ENCODE measurements at regions not wholly inside any gene's neighbourhood (a gene's known extent, or its start where the extent isn't known, plus 50 kb on each side); places are given as distances from the start of the nearest gene placed in this dataset.

GRCh38 chr5:135680713-135681112, 101.9 kb upstream of the CXCL14 start:
- Histone ChIP-seq H3K36me3 (no peaks in the 10 kb centered on the region), H3K9me3 (peaks cover 15 to 34% of the 10 kb centered on the region in 2 donors), H3K27me3 (no peaks in the 10 kb centered on the region), H3K27ac (no peak overlapping the region), H3K4me3 (no peak overlapping the region), H3K4me1 (no peaks in the 10 kb centered on the region)
- no peak for DNase-seq (ENCODE audit: low spot score in 2 of 2)
- intact Hi-C loops (cut with DNase I; ENCODE audit: low total_unique reads) = no loop called here
- TF ChIP-seq POLR2AphosphoS5 (IDR thresholded peaks at IDR 0.05) (no peak), CTCF (IDR thresholded peaks at IDR 0.05) (no peak), POLR2A (IDR thresholded peaks at IDR 0.05) (no peak)

DNA sequence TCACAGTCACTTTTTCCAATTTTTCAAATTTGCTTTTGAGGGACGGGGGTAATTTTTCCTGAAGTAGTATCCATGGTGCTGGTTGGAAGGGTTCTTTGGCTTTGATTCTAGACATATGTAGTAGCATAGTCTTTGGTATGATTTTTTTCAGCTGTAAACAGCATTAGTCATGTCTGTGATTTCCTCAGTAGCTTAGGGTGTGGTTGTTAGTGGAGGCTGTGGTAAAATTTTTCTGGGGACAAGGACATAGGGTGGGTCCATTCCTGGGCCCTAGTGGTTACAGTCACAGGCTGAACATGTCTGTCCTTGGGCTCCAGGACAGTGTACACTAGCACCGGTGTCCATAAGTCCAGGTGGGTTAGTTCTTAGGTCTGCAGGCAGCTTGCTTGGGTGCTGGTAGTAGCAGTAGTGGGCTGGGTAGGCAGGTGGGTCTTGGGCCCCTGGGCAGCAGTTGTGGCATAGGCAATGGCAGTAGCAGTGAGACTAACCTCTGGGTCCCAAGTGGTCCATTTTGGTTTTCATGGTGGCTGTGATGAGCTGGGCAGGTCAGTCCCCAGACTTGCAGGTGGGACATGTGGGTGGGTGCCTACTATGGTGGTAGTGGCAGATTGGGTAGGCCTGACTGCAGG, 100.0 kb upstream of the CXCL14 start:
- Histone ChIP-seq H3K9me3 (peaks cover 15 to 46% of the 10 kb centered on the region in 2 donors), H3K4me1 (no peaks in the 10 kb centered on the region), H3K4me3 (no peak overlapping the region), H3K36me3 (no peaks in the 10 kb centered on the region), H3K27me3 (no peaks in the 10 kb centered on the region), H3K27ac (no peak overlapping the region)
- intact Hi-C loops (cut with DNase I; ENCODE audit: low total_unique reads) = no loop called here
- TF ChIP-seq CTCF (IDR thresholded peaks at IDR 0.05) = no peak
- DNase-seq (ENCODE audit: low spot score in 2 of 2) = no peak

DNA sequence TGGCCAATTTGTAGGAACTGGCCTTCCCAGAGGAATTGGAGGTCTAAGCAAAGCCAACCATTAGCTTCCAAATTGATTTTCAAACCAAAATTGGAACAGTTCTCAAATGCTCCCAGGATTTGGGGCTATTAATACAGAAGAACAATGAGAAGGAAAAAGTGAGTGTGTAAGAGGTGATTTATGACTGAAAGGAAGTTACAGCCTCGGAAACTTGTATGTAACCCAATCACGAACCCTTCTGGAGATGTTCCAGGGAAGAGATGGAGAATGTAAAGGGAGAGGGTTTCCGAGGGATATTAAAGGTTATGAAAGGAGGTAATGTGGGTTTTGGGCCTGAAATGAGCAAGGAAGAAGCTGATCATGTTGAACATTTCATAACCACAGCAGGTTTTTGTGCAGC, 93.2 kb upstream of the CXCL14 start:
- Histone ChIP-seq H3K9me3 (peaks cover 0 to 16% of the 10 kb centered on the region in 2 donors), H3K27me3 (no peaks in the 10 kb centered on the region), H3K4me1 (no peaks in the 10 kb centered on the region), H3K4me3 (no peak overlapping the region), H3K36me3 (no peaks in the 10 kb centered on the region), H3K27ac (no peak overlapping the region)
- TF ChIP-seq POLR2A (IDR thresholded peaks at IDR 0.05) (no peak), POLR2AphosphoS5 (IDR thresholded peaks at IDR 0.05) (no peak), CTCF (IDR thresholded peaks at IDR 0.05) (no peak)
- DNase-seq (ENCODE audit: low spot score in 2 of 2) = no peak
- intact Hi-C loops (cut with DNase I; ENCODE audit: low total_unique reads) = no loop called here

DNA sequence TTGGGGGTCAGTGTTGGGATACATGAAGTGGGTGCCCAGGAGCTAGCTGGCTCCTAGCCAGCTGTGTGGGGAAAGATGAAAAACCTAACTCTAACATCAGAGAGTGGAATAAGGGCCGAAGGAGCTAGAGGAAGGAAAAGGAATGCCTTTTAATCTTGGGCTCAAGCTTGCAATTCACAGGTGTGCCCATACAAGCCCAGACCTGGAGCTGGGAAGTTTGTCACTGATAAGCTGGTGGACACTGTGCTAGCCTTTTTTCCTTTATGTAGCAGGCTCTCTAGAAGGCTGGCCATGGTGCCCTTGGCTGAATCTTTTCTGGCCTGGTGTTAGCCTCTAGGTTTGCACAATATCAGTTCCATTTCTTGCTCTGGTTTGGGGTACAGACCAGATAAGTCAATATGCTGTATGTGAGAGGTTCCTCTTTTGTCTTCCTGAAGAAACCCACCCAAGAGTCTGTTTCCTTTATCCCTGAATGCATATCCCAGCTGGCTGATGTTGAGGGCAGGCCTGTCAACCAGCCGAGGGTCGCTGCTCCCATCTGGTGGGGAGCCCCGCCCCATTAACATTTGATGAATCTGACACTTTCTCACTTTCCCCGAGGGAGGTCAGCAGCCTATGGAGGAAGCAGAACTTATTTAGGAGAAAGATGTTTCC, 92.4 kb upstream of the CXCL14 start:
- Histone ChIP-seq H3K4me1 (no peaks in the 10 kb centered on the region), H3K4me3 (no peak overlapping the region), H3K27ac (no peak overlapping the region), H3K36me3 (no peaks in the 10 kb centered on the region), H3K27me3 (no peaks in the 10 kb centered on the region), H3K9me3 (peaks cover 0 to 12% of the 10 kb centered on the region in 2 donors)
- DNase-seq (ENCODE audit: low spot score in 2 of 2) = no peak
- intact Hi-C loops (cut with DNase I; ENCODE audit: low total_unique reads) = no loop called here
- TF ChIP-seq POLR2A (IDR thresholded peaks at IDR 0.05) (no peak), POLR2AphosphoS5 (IDR thresholded peaks at IDR 0.05) (no peak), CTCF (IDR thresholded peaks at IDR 0.05) (no peak)

GRCh38 chr5:135670588-135670987, 91.8 kb upstream of the CXCL14 start:
- no peak for DNase-seq (ENCODE audit: low spot score in 2 of 2)
- no peak overlapping the region for H3K4me3 ChIP-seq
- peaks cover 0 to 12% of the 10 kb centered on the region in 2 donors for H3K9me3 ChIP-seq
- no peaks in the 10 kb centered on the region for H3K27me3 ChIP-seq
- TF ChIP-seq CTCF (IDR thresholded peaks at IDR 0.05) (no peak), POLR2A (IDR thresholded peaks at IDR 0.05) (no peak), POLR2AphosphoS5 (IDR thresholded peaks at IDR 0.05) (no peak)
- no peaks in the 10 kb centered on the region for H3K36me3 ChIP-seq
- H3K27ac ChIP-seq = no peak overlapping the region
- H3K4me1 ChIP-seq = no peaks in the 10 kb centered on the region
- intact Hi-C loops (cut with DNase I; ENCODE audit: low total_unique reads) = no loop called here

Data from breast epithelium (tissue), 4 donors.